Smooth muscle cell of the brain vasculature (primary cell): ENCODE measurements at regions not wholly inside any gene's neighbourhood (a gene's known extent, or its start where the extent isn't known, plus 50 kb on each side); places are given as distances from the start of the nearest gene placed in this dataset.
"Not testable (repeated sequence)": the region's sequence is repeated elsewhere in the genome, so short reads cannot be mapped to it uniquely, and the experiment has no call there.

Experiments used
- DNase-seq: peaks from one replicate; pipeline ENCODE4 v3.0.0-alpha.2; 2012; ENCODE audit warnings: low read depth, low spot score

DNA sequence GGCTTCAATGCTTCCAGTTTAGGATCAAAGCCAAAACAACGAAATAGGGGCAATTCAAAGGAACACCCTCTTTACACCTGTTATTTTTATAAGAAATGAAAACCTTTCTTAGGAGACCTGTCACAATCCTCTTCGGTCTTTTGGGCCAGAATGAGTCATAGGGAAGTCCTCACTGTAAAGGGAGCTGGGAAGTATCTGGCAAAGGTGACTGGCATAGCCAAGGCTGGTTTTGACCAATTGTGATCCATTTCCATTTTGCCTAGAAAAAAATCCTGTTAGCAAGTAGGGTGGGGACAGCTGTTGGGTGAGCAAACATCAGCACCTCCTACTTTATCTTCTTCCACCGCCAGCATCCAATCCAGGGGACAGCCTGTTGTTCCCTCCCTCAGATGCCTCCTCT is 343.2 kb upstream of the SULF2 start:
- DNase-seq = no peak

DNA sequence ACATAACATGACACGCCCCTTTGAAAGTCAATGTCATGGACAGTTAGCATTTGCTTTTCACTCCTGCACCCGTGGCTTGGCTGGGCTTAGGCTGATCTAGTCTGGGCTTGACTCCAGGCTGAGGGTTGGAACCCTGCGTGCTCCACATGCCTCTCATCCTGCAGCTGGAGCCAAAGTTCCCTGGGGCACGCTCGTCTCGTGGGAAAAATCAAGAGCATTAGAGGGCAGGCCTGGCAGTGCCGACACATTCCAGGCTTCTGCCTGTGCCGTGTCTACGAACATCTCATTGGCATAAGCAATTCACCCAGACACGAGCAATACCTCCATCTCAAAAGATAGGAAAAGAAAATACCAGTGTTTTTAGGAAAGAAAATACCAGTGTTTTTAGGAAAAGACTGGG is 342.7 kb upstream of the SULF2 start:
- DNase-seq = not testable (repeated sequence)

DNA sequence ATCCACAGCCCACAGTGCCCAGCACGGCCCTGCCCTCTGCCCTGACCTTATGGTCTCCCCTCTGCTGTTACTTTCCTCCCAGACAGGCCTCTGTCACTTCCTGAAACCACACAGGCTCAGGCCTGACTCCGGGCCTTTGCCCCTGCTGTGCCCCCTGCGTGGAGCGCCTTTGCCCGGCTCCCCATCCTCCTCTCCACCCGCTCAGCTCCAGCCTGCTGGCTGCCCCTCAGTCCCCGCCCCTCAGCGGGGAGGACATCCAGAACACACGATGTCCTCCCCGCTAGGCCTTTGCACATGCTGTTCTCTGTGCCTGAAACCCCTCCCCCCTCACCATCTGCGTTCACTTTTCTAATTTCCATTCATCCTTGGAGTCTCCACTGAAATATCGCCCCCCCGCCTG is 341.9 kb upstream of the SULF2 start:
- not testable (repeated sequence) for DNase-seq

DNA sequence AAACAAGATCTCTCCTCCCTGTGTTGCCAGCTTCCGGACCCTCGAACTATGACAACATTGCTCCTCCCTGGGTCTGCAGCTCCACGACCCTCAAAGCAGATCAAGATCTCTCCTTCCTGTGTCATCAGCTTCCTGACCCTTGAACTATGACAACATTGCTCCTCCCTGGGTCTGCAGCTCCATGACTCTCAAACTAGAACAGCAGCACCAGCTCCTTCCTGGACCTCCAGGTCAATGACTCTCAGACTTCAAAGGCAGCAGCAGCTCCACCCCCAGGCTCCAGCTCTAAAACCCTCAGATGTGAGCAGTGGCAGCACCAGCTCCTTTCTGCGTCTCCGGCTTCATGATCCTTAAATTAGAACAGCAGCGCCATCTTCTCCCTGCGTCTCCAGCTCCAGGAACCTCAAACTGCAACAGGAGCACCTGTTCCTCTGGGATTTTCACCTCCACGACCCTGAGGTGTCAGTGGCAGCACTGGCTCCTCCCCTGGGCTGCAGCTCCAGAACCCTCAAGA is 341.0 kb upstream of the SULF2 start:
- no peak for DNase-seq

DNA sequence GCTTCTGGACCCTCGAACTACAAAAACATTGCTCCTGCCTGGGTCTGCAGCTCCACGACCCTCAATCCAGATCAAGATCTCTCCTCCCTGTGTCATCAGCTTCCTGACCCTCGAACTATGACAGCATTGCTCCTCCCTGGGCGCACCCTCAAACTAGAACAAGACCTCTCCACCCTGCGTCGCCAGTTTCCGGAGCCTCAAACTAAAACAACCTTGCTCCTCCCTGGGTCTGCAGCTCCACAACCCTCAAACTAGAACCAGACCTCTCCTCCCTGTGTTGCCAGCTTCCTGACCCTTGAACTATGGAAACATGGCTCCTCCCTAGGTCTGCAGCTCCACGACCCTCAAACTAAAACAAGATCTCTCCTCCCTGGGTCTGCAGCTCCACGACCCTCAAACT is 339.7 kb upstream of the SULF2 start:
- no peak for DNase-seq

DNA sequence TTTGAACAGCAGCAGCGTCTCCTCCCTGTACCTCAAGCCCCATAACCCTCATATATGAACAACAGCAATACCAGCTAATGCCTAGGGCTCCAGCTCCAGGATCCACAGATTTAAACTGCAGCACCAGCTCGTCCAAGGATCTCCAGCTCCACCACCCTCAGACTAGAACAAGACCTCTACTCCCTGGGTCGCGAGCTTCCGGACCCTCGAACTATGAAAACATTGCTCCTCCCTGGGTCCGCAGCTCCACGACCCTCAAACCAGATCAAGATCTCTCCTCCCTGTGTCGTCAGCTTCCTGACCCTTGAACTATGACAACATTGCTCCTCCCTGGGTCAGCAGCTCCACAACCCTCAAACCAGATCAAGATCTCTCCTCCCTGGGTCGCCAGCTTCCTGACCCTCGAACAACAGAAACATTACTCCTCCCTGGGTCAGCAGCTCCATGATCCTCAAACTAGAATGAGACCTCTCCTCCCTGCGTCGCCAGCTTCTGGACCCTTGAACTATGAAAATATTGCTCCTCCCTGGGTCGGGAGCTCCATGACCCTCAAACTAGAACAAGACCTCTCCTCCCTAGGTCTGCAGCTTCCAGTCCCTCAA is 339.0 kb upstream of the SULF2 start:
- DNase-seq = no peak

DNA sequence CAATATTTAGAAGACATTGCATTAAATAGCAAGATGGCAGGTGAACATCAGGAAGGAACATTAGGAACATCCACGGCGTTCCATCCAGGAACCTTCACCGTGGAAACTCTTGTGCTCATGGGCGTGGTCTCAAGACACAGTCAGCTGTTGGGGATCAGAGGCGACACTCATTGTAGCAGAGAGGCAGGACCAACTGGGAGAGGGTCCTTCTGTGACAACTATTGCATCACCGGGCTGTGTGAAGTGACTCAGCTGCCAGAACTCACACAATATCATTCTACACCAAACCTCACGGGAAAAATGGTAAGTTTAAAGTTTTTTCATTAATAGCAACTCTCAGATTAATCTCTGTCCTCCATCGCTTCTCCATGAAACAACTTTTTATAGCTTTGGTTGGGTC is 334.8 kb upstream of the SULF2 start:
- DNase-seq = no peak

DNA sequence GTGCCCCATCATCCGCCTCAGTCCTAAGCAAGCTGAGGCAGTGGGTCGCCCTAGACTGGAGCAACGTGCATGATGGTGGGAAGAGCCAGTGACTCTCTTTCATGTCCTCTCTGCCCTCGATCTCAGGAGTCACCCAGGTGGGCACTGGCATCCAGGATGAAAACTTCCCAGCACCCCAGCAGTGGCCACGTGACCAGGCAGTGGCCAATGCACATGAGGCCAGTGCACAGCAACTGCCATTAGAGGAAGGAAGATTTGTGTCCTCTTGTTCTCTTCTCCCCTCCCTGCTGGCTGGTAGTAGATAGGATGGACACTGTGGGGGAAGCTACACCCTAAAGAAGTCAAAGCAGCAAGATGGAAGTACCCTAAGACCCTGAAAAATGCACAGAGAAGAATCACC is 334.1 kb upstream of the SULF2 start:
- DNase-seq = not testable (repeated sequence)

DNA sequence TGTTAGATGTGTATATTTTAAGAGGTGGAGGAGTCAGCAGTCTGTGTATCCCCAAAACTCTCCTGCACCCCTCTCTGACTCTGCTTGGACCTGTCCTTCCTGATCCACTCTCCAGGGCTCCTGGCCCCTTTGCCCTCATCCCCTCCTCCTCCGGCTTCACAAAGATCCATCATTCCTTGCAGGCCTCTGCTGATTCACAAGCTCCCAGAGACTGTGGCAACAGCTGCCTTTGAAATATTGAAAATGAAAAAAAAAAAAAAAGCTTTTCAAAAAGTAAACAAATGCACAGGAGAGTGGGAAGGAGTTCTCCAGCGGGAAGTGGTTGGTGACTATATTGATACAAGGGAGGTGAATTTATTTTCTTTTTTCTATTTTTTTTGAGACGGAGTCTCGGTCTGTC is 330.2 kb upstream of the SULF2 start:
- no peak for DNase-seq

DNA sequence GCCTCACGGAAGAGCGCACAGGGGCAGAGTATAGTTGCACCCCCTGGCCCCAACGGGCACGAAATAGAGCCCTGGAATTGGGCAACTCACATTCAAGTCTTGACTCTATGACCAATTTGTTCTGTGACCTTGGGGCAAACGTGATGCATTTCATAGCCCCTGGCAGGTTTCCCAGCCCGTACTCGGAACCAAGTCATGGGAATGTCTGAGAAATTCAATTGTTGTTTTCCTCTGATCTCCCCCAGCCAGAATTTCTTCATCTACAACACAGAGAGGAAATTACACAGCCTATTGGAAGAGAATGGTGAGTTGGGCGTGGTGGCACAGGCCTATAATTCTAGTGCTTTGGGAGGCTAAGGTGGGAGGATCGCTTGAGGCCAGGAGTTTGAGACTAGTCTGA is 322.3 kb upstream of the SULF2 start:
- no peak for DNase-seq

DNA sequence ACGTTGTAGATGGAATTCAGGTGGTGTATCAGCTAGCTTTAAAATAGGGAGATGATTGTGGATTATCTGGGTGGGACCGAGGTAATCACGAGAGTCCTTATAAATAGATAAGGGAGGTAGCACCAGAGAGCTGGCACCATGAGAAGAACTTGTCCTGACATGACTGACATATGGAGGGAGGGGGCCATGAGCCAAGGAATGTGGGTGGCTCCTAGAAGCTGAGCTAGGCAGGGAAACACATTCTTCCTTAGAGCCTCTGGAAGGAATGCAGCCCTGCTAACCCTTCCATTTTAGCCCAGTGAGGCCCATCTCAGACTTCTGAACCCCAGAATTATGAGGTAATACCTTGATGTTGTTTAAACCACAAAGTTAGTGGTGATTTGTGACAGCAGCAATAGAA is 321.1 kb upstream of the SULF2 start:
- DNase-seq = no peak

DNA sequence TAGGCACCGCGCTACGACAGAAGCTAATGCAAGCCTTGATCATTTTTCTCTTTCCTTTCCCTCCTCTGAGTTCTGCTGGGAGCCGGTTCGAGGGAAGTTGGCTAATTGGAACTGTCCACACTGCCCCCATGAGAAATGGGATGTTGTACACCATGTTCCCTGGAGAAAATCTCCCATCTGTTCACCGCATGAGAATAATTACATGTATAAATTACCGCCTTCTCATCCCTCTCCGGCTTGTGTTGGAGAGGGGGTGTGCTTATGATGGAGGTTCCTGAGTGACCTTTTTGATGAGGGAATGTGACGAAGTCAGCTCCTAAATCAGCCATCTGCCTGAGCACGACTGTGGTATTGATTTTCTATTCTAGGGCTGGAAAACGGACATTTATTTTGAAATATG is 320.2 kb upstream of the SULF2 start:
- DNase-seq = no peak

DNA sequence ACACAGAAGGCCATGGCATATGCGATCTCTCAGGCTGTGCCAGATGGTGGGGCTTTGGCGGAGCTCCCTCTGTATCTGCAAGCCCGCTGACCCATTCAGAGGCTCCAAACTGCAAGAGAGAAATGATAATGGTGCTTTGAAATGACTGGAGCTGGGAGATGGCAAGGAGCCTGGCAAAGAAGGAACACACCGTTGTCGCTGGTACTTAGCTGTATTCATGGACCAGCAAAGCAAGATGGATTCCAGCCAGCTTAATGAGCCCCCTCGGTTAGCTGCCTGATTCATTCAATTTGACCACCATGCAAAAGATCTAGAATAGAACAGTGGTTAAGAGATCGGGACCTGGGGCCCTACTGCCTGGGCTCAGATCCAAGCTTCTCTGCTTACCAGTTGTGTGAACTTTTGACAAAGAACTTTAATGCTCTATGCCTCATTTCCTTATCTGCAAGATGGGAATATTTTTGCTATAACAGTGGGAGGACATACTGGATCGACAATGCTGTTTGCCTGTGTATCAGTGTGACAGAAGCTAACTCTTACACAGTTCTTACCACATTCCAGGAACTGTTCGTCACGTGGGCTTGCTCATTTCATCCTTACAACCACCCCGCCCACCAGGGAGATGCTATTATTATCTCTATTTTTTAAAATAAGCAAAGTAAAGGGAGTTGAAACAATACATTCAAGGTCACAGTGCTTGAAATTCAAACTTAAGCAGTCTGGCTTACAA is 317.8 kb upstream of the SULF2 start:
- no peak for DNase-seq

DNA sequence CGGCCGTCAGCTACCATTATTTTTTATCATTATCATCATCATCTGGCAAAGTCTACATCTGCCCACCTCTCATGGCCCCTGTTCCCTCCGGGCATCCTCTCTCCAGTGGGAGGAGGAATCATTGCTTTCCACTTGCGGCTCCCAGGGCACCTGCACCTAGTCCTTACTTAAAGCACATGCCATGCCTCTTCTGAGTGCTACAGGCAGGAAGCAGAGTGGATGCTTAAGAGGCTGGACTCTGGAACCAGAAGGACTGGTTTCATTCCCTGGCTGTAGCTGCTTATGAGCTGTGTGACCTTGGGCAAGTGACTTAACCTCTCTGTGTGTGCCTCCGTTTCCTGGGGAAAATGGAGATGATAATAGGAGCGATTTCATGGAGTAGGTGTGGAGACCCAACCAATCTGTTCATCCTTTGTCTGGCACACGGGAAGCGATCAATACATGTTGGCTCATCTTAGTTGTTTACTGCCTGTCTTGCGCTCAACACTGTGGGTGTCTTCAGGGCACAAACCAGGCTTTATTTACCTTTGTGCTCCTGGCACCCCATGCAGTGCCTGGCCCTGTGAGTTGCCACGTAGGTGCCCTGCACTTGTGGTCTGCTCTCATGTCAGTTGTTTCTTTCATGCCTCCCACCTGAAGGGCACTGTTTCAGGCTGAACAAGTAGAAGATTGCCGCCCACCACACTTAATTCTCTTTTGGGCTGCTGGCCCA is 317.0 kb upstream of the SULF2 start:
- DNase-seq = no peak

DNA sequence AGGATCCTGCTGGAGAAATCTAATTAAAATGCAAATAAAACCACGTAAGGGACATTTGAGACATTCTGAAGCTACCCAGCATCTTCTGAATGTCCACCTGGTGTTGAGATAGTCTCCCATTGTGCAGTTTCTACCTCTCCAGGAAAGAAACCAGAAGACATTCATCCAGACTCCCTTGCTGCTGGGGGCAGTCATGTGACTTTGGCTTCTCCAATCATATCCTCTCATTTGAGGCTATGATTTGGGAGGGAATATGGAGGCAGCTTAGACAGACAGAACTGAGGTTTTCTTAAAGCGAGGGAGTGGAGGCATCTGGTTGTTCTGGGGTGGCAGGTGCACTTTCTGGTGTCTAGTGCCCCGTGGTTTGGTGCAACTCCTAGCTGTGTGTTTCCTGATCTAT is 315.2 kb upstream of the SULF2 start:
- no peak for DNase-seq

DNA sequence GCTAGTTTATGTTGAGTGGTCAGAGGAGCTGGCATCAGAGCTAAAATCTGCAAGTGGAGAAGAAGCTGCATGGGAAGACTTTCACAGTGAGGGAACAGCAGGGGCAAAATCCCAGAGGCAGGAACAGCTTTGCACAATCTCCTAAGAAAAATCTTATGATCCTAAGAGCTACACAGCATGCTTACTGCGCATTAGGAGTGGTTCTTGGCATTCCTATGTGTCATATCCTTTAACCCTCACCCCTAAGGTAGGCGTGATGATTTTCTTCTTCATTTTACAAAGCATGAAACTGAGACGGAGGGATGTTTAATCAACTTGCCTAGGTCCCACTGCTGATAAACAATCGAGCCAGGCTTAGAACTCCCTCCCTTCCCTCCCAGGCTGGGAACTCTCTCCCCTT is 313.6 kb upstream of the SULF2 start:
- peak; percentile 18 for DNase-seq

DNA sequence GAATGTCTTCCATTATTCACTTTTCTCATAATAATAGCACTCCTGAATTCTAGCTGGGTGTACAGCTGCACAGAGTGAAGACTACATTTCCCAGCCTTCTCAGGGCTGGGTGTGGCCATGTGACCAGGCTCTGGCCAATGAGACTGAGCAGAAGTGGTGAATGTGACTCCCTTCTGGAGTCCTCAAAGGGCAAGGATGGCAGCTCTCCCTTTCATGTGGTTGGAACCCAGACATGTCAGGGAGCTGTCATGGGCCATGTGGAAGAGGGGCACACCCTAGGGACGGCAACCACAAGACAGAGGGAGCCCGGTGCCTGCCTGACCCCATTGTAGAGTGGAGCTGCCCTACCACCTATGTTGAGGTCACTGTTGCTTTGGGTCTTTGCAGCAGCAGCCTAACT is 312.8 kb upstream of the SULF2 start:
- no peak for DNase-seq

DNA sequence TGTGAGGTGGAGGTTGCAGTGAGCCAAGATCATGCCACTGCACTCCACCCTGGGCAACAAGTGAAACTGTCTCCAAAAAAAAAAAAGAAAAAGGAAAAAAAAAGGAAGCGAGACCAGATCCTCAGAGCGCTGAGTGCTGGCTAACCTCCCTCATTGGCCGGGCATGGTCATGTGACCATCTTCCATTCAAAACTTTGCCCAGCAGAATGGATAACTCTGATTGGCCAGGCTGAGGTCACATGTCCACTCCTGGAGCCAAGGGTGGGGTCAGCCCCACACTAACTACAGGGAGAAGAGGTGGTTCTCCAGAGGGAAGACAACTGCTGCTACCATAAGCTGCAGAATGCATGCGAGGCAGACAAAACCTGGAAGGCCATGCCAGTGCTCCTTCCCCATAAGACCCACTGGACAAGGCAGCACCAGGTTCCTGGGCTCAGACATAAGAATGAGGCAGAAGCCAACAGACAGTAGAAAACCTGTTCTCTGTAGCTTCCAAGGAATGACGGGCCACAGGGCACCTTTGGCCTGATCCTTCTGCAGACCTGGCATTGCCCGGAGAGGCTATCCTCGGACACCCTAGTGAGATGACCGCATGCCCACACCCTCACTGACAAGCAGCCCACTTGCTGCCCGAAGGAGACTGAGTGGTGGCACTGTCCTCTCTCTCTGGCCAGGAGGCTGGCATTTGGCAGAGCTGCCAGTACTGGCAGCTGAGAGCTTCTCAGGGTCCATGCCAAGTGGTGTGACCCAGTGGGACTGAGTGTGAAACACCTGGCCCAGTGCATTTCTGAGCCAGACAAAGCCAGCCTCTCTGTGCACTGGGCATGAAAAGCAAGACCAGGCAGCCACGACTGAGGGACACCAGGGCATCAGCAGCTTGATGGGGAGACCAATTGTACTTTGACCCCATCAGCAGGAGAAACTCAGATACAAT is 311.9 kb upstream of the SULF2 start:
- no peak for DNase-seq

DNA sequence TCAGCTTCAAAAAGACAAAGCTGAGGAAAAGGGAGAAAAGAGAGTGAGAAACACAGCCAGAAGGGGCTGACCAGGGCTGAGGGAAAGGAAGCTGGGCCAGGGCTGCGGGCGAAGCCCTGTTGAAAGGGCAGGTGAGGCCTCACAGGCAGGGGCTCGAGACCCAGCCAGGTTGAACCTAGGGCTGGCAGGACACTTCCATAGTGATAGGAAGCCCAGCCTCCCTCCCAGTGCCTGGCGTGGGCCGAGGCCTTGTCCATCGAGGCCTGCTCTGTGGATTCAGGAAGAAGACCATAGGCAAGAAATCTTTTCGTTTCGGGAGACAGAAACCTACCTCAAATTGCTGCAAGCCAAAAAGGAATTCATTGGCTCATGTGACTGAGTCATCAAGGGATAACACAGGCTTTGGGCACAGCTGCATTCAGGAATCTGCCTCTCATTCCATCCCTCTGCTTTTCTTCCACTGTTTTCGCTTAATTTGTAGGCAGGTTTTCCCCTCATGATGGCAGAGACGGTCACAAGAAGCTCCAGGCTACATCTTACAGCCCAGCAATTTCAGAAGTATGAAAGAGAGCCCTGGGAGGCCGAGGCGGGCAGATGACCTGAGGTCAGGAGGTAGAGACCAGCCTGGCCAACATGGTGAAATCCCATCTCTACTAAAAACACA is 311.1 kb upstream of the SULF2 start:
- DNase-seq = no peak

DNA sequence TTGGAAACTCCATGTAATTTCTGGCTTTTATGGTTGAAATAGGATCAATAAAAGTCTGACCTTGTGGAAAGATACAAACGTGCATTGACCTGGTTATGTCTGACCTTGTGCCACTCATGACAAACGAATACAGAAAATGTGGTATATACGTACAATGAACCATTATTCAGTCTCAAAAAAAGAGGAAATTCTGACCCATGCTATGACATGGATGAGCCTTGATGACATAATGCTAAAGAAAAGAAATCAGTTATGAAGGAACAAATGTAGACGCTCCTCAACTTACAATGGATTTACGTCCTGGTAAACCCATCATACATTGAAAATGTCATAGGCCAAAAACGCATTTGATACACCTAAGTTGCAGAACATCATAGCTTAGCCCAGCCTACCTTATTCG is 309.7 kb upstream of the SULF2 start:
- no peak for DNase-seq

DNA sequence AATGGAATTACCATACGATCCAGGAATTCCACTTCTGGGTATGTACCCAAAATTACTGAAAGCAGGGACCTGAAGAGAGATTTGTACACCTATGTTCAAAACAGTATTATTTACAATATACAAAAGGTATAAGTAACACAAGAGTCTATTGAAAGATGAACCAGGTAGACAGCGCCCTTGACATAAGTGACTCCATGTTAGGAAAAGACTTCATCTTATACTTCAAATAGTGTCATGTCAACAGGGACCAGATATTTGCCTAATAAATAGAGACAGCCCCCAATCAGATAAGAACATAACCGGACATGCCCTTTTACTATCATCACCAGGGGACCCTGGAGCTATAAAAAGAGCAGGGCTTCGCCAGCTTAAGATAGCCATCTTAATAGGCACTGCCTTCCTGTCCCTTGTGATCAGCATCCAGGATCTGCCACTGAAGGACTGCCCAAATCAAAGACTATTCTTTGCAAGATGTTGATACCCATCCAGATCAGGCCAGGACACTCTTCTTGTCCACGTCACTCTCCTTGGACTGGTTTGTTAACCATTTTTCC is 309.0 kb upstream of the SULF2 start:
- no peak for DNase-seq
